HG03342 (cell line): ENCODE measurements at regions not wholly inside any gene's neighbourhood (a gene's known extent, or its start where the extent isn't known, plus 50 kb on each side); places are given as distances from the start of the nearest gene placed in this dataset.
"Not testable (repeated sequence)": the region's sequence is repeated elsewhere in the genome, so short reads cannot be mapped to it uniquely, and the experiment has no call there.

Experiments
- ATAC-seq: cut with Tn5 transposase; IDR thresholded peaks from one replicate; pipeline ENCODE4 v1.9.1; 2021; ENCODE audit warnings: mild to moderate bottlenecking, moderate library complexity; ENCODE audit not compliant: unreplicated experiment

DNA sequence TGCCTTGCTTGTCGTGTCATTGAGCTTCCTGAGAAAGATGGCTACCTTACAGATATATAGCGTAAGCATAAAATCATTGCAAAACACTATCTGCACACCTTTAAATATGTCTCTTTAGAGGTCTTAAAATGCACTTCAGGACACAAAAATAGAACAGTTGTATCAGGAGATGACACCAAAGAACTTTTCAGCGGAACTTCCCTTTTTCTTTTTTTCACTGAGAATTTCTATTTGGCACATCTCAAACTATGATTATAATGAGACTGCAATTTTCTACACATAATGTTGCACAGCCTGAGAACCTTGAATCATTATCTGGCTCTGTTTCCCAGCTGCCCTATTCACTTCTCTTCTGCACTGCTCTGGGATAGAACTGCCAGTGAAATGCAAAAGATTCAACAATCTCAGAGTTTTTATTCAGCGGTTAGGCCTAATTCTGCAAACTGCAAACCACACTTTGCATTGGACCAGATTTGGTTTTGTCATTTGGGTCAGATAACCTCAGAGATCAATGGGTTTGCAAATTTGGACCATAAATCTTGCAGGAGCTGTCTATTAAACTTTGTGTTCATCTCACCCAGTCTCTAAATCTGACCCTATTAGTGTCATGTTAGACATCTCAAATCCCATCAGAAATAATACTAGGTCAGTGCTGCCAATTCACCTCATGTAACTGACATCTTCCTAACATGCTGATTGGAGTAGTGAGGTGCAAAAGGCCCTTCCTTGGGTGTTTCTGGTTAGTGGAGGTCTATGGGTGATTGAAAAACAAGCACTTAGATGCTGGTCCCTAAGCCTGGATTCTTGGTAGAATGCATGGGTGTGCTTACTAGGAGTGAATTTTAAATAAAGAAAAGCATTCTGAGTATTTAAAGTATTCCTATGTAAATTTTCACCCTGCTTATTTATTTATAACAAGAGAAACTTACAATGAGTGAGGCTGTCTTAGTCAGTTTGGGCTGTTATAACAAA lies 382.7 kb downstream of the UTRN start:
- ATAC-seq = no peak

DNA sequence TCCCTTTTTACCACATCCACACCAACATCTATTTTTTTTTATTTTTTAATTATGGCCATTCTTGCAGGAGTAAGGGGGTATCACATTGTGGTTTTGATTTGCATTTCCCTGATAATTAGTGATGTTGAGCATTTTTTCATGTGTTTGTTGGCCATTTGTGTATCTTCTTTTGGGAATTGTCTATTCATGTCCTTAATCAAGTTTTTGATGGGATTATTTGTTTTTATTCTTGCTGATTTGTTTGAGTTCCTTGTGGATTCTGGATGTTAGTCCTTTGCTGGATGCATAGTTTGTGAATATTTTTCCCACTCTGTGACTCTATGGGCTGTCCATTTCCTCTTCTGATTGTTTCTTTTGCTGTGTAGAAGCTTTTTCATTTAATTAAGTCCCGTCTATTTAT lies 385.1 kb downstream of the UTRN start:
- not testable (repeated sequence) for ATAC-seq

DNA sequence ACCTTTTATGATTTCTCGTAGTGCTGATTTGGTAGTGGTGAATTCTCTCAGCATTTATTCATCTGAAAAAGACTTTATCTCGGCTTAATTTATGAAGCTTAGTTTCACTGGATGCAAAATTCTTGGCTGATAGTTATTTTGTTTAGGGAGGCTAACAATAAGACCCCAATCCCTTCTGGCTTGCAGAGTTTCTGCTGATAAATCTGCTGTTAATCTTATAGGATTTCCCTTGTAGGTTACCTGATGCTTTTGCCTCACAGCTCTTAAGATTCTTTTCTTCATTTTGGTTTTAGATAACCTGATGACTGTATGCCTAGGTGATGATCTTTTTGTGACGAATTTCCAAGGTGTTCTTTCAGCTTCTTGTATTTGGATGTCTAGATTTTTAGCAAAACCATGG lies 388.7 kb downstream of the UTRN start:
- no peak for ATAC-seq

DNA sequence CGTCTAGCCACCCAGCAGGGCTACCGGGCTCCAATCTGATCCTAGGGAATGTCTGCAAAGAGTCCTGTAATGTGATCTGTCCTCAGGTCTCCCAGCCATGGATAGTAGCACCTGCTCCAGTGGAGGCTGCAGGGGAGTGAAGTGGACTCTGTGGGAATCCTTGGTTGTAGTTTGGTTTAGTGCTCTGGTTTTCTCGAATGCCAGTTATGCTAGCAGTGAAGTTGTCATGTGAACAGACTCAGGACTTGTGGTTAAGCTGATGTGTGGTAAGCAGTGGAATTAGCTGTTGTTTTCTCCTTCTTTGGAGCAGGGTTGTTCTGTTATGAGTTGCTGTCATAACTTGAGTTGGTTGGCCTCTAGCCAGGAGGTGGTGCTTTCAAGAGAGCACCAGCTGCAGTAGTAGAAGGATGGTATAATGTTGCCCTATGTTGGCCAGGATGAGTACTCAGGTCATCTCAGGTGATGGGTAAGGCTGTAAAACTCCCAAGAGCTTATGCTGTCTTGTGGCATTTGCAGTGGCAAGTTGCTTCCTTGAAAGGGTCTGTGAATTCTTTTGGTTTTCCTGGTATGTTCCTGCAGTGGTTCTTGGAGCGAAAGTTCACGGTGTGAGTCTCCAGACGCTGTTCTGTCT lies 390.2 kb downstream of the UTRN start:
- ATAC-seq = no peak

DNA sequence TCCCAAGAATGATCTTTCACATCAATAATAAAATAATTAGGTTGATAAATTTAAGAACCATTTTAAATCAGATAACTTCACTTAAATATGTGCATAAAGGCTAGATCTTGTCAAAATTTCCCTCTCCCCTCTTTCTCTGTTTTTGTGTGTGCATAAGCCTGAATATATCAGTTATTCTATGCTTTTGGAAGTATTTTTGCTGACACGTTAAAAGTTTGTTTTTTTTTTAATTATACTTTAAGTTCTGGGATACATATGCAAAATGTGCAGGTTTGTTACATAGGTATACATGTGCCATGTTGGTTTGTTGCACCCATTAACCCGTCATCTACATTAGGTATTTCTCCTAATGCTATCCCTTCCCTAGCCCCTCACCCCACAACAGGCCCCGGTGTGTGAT lies 391.2 kb downstream of the UTRN start:
- ATAC-seq = not testable (repeated sequence)

DNA sequence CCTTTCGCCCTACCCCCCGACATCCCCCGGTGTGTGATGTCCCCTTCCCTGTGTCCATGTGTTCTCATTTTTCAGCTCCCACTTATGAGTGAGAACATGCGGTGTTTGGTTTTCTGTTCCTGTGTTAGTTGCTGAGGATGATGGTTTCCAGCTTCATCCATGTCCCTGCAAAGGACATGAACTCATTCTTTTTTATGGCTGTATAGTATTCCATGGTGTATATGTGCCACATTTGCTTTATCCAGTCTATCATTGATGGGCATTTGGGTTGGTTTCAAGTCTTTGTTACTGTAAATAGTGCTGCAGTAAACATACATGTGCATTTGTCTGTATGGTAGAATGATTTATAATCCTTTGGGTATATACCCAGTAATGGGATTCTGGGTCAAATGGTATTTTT lies 392.1 kb downstream of the UTRN start:
- not testable (repeated sequence) for ATAC-seq

DNA sequence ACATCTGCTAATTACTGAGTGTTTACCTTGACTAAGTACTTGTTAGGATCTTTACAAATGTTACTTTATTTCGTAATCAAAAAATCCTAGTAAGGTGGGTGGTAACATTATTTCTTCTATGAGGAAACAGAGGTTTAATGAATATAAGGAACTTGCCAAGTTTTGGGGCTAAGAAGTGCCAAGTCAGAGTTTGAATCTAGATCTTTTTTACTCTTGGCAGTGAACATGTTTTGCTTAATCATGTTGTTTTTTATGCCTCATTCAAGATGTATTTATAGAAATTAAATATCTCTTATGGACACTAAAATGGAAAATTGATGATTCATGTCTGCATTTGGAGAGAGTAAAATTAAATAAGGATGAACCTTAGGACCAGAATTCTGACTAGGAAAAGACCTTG lies 393.7 kb downstream of the UTRN start:
- ATAC-seq = no peak

DNA sequence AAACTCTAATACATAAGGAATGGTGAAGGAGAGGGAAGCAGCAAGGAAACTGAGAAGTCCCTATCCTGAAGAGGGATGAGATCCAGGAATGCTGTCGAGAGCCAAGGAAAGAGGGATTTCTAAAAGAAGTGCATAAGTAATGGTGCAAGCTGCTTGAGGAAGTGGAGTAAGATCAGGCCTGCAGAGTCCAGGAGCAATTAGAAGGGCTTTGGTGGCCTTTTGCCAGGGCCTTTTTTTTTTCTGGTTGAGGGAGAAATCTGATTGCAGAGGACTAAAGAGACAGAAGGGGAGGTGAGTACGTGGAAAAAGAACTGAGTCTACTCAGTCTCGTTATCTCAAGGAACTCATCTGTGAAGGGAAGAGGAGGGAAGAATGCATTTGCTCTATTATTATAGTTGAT lies 396.2 kb downstream of the UTRN start:
- no peak for ATAC-seq

DNA sequence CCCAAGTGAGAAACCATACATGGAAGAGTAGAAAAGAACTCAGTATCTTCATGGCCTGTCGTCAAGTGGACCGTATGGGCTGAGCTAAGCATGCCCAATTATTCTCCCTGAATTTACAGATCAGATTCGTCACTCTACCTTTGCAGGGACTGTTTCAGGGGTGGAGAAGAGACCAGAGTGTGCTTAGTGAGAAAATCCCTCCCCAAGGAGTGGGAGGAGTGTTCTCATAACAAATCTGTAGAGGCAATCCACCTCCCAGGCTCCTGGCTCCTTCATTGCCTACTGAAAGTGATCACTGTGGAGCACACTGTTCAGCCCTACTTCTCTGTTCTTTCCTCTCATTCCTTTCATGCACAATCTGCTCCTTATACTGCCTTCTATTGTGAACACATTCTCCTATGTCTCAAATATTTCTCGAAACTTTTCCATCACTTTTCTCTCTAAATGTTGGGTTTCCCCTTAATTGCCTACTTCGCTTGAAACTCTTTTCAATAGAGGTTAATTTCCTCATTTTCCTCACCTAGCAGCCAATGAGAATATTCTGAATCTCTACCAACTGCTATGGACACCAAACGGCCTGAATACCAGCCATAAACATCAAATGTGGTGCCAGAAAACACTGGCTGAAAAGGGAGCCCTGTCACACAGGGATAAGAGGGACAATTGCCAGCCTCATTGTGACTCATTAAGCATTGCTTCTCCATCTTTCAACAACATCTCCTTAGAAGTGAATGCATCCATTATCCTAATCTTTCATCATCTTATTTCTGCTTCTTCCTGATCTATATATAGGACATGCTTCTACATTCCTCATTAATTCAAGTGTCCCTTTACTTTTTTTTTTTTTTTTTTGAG lies 398.3 kb downstream of the UTRN start:
- no peak for ATAC-seq

DNA sequence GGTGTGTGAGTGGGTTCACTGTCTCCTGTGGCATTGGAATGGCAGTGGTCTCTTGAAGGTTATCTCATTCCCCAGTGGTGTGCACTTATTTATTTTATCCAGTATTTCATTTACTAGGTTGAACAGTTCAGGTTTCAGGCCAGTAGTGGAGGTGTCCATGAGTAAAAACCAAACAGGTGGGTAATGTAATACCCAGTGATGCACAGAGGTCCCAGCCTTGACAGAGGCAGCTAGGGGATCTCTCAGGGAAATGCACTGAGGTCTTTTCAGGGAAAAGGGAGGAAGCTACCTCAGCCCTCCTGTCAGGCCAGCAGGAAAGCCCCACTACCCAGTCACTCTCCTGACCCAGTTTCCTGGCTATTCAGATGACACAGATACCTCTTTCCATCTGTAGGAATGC lies 403.6 kb downstream of the UTRN start:
- ATAC-seq = no peak

DNA sequence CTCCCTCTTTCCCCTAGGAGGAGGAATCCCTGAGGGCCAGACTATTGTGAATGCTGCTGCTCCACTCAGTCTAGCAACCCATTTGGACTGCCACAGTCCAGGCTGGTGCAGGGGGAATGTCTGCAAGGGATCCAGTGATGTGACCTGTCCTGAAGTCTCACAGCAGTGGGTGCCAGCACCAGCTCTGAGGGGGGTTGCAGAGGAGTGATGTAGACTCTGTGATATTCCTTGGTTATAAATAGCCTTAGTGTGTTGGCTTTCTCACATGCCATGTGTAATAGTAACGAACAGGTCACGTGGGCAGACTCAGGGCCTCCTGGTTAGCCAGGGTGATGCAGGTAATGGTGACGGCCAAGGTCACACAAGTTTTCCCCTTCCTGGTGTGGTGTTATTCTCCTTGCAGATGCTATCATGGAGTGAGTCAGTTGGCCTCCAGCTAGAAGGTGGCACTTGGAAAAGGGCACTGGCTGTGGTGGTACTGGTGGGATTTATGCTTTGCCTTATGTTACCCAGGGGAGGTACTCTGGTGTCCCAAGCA lies 404.4 kb downstream of the UTRN start:
- ATAC-seq = no peak

DNA sequence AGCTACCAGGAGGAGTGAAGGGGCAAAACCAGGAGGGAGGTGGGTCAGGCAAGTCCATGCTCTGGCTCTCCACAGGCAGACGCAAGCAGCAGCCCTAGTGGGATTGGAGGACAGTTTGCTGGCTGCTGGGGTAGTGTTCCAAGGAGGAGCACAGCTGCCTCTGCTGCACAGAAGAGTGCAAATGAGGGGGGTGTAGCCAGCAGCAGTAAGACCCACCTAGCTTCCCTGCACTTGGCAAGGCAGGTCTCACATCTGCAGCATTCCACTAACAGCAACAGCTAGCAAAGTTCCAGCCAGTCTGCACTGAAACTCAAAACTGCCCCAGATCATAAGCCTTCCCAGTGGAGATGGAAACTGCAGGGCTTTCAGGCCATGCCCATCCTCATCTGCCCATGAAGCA lies 405.0 kb downstream of the UTRN start:
- no peak for ATAC-seq

DNA sequence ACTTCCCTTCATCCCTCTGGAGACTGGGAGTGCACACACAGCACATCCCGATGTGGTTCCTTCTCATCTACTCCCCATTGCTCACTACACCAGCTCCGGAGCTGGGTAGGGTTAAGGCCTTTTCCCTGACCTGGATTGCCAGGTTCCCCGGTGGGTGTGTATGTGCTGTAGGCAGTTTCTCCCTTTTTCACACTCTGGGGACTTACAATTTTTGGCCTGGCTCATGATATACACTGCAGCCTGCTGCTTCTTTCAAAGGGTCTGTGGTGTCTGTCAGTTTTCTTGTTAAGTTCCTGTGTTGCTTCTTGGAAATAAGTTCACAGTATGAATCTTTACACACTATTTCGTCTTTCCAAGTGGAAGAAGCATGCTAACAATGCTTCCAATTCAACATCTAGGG lies 405.5 kb downstream of the UTRN start:
- no peak for ATAC-seq

DNA sequence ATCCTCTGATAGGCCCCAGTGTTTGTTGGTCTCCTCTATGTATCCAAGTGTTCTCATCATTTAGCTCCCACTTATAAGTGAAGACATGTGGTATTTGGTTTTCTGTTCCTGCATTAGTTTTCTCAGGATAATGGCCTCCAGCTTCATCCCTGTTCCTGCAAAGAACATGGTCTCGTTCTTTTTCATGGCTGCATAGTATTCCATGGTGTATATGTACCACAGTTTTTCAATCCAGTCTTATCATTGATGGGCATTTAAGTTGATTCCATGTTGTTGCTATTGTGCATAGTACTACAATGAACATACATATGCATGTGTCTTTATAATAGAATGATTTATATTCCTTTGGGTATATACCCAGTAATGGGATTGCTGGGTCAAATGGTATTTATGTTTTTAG lies 406.9 kb downstream of the UTRN start:
- not testable (repeated sequence) for ATAC-seq

DNA sequence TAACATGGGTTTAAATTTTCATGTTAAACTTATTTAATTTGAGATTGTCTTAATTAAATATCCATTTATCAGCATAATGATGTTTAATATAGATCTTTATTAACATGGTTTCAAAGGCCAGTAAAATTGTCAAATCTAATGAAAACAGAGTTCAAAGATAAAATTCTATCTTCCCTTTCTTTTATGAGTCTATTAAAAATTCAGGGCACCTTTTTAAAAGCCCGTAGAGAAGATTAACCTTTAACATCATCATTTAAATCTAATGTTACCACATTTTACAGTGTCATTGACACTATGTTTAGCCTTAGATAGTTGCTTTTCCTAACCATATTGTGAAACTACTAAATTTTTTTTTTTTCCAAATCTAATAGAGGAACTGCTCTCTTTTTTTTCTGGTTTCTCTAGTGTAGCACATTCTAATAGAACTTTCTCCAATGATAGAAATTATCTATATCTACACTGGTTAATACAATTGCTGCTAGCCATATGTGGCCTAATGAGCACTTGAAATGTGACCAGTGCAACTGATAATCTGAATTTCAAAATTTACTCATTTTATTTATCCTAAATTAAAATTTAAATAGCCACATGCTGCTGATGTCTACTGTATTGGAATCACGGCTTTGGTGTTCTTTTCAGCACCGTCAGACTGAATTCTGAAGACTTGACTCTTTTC lies 410.9 kb downstream of the UTRN start:
- no peak for ATAC-seq

DNA sequence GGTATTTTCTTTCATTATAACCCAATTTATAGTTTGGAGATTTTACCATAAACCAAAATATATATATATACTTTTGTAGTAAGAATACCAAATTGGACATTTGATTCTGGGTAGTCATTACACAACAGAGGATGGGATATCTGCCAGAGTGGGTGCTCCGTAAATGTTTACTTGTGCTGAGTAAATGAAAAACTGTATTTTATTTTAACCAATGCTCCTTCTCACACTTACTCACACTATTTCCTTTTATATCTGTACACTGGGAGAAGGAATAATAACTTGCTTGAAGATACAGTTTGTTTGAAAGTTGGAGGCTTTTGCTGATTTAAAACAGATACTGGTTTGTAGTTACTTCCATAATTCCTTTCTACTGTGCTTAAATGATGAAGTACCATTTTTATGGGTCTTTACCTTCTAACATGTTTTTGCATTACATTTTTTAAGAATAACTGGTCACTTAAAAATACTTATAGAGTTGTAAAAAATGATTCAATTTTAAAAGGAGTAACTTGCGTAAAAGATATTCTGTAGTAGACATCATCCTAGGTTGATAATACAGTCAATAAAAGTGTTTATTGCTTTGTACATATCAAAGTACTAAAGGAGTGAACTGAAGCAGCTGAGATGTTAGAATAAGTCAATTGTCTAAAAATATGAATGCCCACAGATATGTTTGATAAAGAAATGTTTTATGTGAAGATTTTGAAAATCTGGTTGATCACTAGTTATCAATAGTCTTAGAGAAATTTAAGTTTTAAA lies 411.7 kb downstream of the UTRN start:
- no peak for ATAC-seq

DNA sequence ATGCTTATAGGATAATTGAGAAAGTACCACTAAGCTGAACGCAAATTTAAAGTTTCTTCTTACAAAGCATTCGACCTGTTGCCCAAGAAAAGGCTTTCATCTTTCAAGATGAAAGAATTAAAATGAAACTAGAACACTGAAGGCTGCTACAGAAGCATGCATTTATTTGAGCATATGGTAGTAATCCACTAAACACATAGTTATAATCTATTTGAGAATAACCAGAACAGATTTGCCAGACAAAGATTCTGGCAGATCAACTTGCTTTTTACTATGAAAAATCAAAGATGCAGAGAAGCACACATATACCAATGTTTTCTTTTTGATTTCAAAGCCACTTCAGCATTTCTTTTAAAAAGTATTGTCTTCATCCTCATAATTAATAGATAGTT lies 412.2 kb downstream of the UTRN start:
- ATAC-seq = no peak

DNA sequence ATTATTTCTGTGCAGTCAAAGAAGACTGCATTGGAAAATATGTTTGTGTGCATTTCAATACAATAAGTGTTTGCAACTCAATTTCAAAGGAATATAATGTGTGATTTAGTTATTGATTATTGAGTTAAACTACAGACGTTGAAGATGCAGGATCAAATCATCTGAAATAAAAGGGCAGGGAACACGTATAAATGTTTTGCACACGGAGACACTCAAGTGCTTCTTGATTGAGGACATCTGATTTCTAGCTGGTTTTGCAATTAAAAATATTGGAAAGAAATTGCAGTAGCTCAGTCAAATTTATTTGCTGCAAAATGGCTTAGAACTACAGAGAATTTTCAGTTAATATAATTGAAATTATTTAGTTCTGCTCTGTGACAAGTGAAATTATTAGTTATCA lies 412.7 kb downstream of the UTRN start:
- no peak for ATAC-seq

DNA sequence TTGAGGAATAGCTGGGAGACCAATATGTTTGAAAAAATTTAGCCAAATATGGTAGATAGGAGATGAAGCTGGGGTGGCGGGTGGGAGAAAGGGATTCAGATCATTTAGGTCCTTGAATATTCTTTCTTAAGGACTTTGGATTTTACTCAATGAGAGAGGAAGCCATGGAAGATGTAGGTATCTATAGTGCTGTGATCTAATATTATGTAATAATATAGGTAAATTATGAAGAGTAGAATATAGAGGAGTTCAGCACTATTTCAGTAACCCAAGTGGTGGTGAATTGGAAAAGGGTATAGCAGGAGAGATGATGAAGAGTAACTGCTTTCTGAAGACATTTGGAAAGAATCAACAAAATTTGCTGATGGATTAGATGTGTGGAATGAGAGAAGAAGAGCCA lies 417.6 kb downstream of the UTRN start:
- ATAC-seq = no peak

DNA sequence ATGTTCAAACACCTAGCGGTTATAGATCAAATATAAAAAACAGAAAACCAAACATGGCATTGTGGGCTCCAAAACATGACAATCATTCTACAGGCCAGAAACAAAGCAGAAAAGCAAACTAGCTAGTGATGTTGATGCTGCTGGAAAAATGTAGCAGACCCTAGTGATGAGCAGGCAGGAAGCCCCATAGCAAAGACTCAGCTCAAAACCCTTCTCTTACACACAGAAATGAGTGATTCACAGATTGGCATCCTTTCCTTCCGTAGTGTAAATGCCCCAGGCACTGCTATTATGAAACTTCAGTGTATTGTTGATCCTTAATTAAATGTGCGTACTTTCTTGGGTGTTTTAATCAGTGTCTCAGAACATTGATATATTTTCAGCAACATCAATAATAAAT lies 425.1 kb downstream of the UTRN start:
- ATAC-seq = no peak
